ENCODE measurements at regions not wholly inside any gene's neighbourhood (a gene's known extent, or its start where the extent isn't known, plus 50 kb on each side); places are given as distances from the start of the nearest gene placed in this dataset.
"Not testable (repeated sequence)": the region's sequence is repeated elsewhere in the genome, so short reads cannot be mapped to it uniquely, and the experiment has no call there.

DNA sequence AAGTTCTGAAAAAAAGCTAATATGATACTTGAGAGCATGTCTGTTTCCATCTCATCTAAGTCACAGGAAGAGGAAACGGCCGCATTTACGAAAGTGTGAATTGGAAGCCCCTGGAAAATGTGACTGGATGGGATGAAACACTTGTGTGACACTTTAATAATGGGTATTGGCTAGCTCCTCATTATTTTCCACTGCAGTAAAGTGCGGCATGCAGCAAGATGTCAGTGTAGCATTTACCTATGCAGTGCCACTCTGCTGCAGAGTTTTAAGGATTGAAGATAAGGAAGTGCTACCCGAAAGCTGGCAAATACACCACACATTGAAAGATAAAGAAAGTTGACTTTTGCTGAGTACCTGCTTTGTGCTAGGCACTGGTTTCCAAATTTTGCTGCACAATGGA is 249.5 kb upstream of the FAM240B start:
- TF ChIP-seq, protein P1, sequence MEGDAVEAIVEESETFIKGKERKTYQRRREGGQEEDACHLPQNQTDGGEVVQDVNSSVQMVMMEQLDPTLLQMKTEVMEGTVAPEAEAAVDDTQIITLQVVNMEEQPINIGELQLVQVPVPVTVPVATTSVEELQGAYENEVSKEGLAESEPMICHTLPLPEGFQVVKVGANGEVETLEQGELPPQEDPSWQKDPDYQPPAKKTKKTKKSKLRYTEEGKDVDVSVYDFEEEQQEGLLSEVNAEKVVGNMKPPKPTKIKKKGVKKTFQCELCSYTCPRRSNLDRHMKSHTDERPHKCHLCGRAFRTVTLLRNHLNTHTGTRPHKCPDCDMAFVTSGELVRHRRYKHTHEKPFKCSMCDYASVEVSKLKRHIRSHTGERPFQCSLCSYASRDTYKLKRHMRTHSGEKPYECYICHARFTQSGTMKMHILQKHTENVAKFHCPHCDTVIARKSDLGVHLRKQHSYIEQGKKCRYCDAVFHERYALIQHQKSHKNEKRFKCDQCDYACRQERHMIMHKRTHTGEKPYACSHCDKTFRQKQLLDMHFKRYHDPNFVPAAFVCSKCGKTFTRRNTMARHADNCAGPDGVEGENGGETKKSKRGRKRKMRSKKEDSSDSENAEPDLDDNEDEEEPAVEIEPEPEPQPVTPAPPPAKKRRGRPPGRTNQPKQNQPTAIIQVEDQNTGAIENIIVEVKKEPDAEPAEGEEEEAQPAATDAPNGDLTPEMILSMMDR (conservative IDR thresholded peaks at IDR 0.05 in 1 of 2, IDR thresholded peaks at IDR 0.05 in 1 of 2; ENCODE audit: low read depth in 1 of 2, low read length in 2 of 2) = not testable (repeated sequence)
- not testable (repeated sequence) for TF ChIP-seq EZH2 (IDR thresholded peaks at IDR 0.05; ENCODE audit: low read length, missing control alignments)
